ENCODE measurements at regions not wholly inside any gene's neighbourhood (a gene's known extent, or its start where the extent isn't known, plus 50 kb on each side); places are given as distances from the start of the nearest gene placed in this dataset.

DNA sequence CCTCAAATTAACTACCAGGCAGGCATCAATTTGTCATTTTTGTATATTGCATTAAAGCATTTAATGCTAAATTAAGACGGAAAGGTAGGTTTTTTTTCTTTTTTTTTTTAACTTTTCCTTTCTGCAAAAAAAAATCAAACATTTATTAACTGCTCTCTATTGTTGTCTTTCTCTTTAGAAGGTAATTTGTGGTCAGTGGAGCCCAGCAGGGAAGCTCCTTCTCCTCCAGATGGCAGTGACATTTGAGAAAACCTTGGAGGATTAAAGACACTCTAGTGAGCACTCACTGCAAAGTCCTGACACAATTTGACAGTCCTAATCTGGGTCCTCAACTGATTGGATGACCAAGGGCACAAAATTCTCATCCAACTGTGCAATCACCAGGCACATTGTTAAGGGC lies 102.4 kb downstream of the SLIT2 start (continued):
- TF ChIP-seq, protein P1, sequence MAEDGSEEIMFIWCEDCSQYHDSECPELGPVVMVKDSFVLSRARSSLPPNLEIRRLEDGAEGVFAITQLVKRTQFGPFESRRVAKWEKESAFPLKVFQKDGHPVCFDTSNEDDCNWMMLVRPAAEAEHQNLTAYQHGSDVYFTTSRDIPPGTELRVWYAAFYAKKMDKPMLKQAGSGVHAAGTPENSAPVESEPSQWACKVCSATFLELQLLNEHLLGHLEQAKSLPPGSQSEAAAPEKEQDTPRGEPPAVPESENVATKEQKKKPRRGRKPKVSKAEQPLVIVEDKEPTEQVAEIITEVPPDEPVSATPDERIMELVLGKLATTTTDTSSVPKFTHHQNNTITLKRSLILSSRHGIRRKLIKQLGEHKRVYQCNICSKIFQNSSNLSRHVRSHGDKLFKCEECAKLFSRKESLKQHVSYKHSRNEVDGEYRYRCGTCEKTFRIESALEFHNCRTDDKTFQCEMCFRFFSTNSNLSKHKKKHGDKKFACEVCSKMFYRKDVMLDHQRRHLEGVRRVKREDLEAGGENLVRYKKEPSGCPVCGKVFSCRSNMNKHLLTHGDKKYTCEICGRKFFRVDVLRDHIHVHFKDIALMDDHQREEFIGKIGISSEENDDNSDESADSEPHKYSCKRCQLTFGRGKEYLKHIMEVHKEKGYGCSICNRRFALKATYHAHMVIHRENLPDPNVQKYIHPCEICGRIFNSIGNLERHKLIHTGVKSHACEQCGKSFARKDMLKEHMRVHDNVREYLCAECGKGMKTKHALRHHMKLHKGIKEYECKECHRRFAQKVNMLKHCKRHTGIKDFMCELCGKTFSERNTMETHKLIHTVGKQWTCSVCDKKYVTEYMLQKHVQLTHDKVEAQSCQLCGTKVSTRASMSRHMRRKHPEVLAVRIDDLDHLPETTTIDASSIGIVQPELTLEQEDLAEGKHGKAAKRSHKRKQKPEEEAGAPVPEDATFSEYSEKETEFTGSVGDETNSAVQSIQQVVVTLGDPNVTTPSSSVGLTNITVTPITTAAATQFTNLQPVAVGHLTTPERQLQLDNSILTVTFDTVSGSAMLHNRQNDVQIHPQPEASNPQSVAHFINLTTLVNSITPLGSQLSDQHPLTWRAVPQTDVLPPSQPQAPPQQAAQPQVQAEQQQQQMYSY (CRISPR knock-in tag; IDR thresholded peaks at IDR 0.05) = no peak

DNA sequence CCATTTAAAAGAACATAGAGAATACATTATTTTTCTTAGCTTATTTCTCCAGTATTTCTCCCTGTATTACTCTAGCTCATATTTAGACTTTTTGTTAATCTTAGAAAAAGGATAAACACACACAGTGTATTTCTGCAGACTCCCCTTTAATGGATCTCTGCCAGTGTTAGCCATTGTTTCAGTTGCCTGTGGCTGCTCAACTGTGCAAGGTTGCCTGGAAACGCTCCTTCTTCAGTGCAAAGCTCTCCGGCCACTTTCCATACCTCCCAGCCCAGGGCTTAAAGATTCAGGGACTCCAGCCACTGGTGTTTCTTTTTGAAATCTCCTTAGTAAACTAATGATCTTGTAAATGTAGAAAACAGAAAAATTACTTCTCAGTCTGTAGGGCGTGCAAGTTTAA lies 104.9 kb downstream of the SLIT2 start:
- intact Hi-C loops (cut with micrococcal nuclease; ENCODE audit: unreplicated experiment) = no loop called here
- Histone ChIP-seq H3K4me2 (ENCODE audit: low read depth, low read length) (no peak overlapping the region), H3K36me3 (replicated peaks in 1 of 2; ENCODE audit: control insufficient read depth in 1 of 2, insufficient read depth in 2 of 2, low read length in 2 of 2) (no peaks in the 10 kb centered on the region), H3K79me2 (ENCODE audit: insufficient read depth, low read length) (no peaks in the 10 kb centered on the region), H3K27me3 (ENCODE audit: control insufficient read depth in 1 of 2, insufficient read depth in 2 of 2, low read length in 2 of 2) (no peaks in the 10 kb centered on the region), H3K27ac (ENCODE audit: extremely low read length, insufficient read depth, low read length) (no peak overlapping the region), H3K9me3 (ENCODE audit: low read length) (no peaks in the 10 kb centered on the region), H3K4me3 (replicated peaks in 1 of 3; ENCODE audit: insufficient read depth in 1 of 3, low read depth in 2 of 3, low read length in 3 of 3) (no peak overlapping the region), H3K4me1 (ENCODE audit: insufficient read depth, low read length) (no peaks in the 10 kb centered on the region), H2AFZ (ENCODE audit: low read length) (no peak overlapping the region), H3K9ac (ENCODE audit: insufficient read depth, low read depth, low read length) (no peak overlapping the region), H4K20me1 (ENCODE audit: insufficient read depth, low read length) (no peaks in the 10 kb centered on the region)
- POLR2A ChIA-PET = no interaction called here
- DNase-seq (ENCODE audit: low spot score) (no peak), ATAC-seq (no peak), FAIRE-seq (no peak)
- WGBS (ENCODE audit: low lambda C conversion rate) = 15% methylated on average over 3 of the region's 3 CpGs
- in situ Hi-C loops (cut with HindIII; ENCODE audit: extremely low pct_ligation_motif_present, low pct_unique_long_range_greater_than_20kb) = no loop called here
- BruUV-seq (replicated peaks) = no TSS peak
- CTCF ChIA-PET (ENCODE audit: low intra/inter-chr PET ratio, low total read pairs) = no interaction called here
- no peak for TF ChIP-seq ZNF761 (CRISPR knock-in tag; conservative IDR thresholded peaks at IDR 0.05)

DNA sequence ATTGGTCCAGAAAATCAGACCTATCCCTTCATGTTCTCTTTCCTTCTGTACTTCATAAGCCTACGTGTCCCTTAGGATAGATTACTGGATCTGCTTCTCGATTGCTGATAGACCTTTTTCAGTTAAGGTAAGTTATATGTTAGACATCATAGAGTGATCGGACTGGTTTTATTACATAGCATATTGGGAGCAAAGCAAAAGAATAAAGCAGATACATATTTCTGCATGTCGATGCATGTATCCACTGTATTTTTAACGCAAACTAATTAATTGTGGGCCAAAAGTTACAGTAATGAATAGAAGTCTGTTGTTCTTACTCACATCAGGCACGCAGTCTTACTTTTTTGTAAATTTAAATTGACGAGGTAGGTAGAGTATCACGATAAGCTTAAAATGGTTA lies 106.4 kb downstream of the SLIT2 start:
- Histone ChIP-seq H3K9ac (ENCODE audit: insufficient read depth, low read depth, low read length) (no peak overlapping the region), H4K20me1 (ENCODE audit: insufficient read depth, low read length) (no peaks in the 10 kb centered on the region), H2AFZ (ENCODE audit: low read length) (no peak overlapping the region), H3K36me3 (replicated peaks in 1 of 2; ENCODE audit: control insufficient read depth in 1 of 2, insufficient read depth in 2 of 2, low read length in 2 of 2) (no peaks in the 10 kb centered on the region), H3K27me3 (ENCODE audit: control insufficient read depth in 1 of 2, insufficient read depth in 2 of 2, low read length in 2 of 2) (no peaks in the 10 kb centered on the region), H3K4me1 (ENCODE audit: insufficient read depth, low read length) (no peaks in the 10 kb centered on the region), H3K79me2 (ENCODE audit: insufficient read depth, low read length) (no peaks in the 10 kb centered on the region), H3K9me3 (ENCODE audit: low read length) (no peaks in the 10 kb centered on the region), H3K4me3 (replicated peaks in 1 of 3; ENCODE audit: insufficient read depth in 1 of 3, low read depth in 2 of 3, low read length in 3 of 3) (no peak overlapping the region), H3K27ac (ENCODE audit: extremely low read length, insufficient read depth, low read length) (no peak overlapping the region), H3K4me2 (ENCODE audit: low read depth, low read length) (no peak overlapping the region)
- ATAC-seq = no peak
- in situ Hi-C loops (cut with HindIII; ENCODE audit: extremely low pct_ligation_motif_present, low pct_unique_long_range_greater_than_20kb) = no loop called here
- 20% methylated on average over 8 of the region's 8 CpGs for WGBS (ENCODE audit: low lambda C conversion rate)
- intact Hi-C loops (cut with micrococcal nuclease; ENCODE audit: unreplicated experiment) = no loop called here
- no peak for DNase-seq (ENCODE audit: low spot score)
- ChIA-PET POLR2A (no interaction called here), CTCF (ENCODE audit: low intra/inter-chr PET ratio, low total read pairs) (no interaction called here)
- no TSS peak for BruUV-seq (replicated peaks)
- FAIRE-seq = no peak
- TF ChIP-seq MIER2 (CRISPR knock-in tag; IDR thresholded peaks at IDR 0.05) (no peak), ZNF556 (CRISPR knock-in tag; IDR thresholded peaks at IDR 0.05; ENCODE audit: borderline replicate concordance) (no peak), NR2F1 (CRISPR knock-in tag; IDR thresholded peaks at IDR 0.05) (no peak), STAG1 (CRISPR knock-in tag; IDR thresholded peaks at IDR 0.05) (no peak)
- TF ChIP-seq, protein P2, sequence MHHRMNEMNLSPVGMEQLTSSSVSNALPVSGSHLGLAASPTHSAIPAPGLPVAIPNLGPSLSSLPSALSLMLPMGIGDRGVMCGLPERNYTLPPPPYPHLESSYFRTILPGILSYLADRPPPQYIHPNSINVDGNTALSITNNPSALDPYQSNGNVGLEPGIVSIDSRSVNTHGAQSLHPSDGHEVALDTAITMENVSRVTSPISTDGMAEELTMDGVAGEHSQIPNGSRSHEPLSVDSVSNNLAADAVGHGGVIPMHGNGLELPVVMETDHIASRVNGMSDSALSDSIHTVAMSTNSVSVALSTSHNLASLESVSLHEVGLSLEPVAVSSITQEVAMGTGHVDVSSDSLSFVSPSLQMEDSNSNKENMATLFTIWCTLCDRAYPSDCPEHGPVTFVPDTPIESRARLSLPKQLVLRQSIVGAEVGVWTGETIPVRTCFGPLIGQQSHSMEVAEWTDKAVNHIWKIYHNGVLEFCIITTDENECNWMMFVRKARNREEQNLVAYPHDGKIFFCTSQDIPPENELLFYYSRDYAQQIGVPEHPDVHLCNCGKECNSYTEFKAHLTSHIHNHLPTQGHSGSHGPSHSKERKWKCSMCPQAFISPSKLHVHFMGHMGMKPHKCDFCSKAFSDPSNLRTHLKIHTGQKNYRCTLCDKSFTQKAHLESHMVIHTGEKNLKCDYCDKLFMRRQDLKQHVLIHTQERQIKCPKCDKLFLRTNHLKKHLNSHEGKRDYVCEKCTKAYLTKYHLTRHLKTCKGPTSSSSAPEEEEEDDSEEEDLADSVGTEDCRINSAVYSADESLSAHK (CRISPR knock-in tag; IDR thresholded peaks at IDR 0.05; ENCODE audit: borderline replicate concordance) = no peak
